ENCODE measurements at regions not wholly inside any gene's neighbourhood (a gene's known extent, or its start where the extent isn't known, plus 50 kb on each side); places are given as distances from the start of the nearest gene placed in this dataset.

GRCh38 chr10:44569193-44570091, 184.5 kb upstream of the CXCL12 start:
- TF ChIP-seq CTCF (IDR thresholded peaks at IDR 0.05; ENCODE audit: low read depth, low read length, missing control alignments): no peak
- DNase-seq (ENCODE audit: low read depth): no peak
- H3K4me3 ChIP-seq (ENCODE audit: low read depth, low read length): no peak overlapping the region

DNA sequence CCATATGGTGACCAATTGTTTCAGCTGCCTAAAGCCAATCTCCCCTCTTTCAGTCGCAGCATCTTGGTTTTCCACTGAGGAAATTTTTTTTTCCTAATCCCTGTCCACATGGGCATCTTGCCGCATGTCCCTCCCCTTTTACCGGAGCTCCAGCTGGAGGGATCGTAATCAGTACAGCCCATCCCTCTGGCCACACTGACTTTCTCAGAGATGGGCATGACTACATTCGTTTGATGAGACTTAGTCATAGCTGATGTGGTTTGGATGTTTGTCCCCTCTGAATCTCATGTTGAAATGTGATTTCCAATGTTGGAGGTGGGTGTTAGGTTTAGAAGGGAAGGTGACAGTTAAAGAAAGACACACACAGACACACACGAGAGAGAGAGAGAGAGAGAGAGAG, 186.8 kb upstream of the CXCL12 start:
- H3K4me3 ChIP-seq (ENCODE audit: low read depth, low read length): no peak overlapping the region
- TF ChIP-seq CTCF (IDR thresholded peaks at IDR 0.05; ENCODE audit: low read depth, low read length, missing control alignments): no peak
- DNase-seq (ENCODE audit: low read depth): no peak

DNA sequence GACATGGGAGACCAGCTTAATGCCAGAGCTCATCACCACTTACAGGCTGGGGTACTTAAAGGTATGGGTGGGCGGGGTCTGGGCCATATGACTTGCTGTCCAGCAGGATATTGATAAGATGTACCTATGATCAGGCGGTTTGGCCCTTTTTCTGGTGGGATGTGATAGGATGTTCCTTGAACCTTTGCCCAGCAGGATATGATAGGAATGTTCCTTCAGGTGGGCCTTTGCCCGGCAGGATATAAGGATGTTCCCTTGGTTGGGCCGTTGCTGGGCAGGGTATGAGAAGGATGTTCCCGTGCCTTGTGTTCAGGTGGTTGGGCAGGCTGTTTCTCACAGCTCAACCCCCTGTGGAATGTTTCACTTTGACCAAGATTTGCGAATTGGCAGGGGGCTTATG, 187.2 kb upstream of the CXCL12 start:
- DNase-seq (ENCODE audit: low read depth): no peak
- no peak for TF ChIP-seq CTCF (IDR thresholded peaks at IDR 0.05; ENCODE audit: low read depth, low read length, missing control alignments)
- no peak overlapping the region for H3K4me3 ChIP-seq (ENCODE audit: low read depth, low read length)

GRCh38 chr10:44573821-44574220, 188.9 kb upstream of the CXCL12 start:
- no peak overlapping the region for H3K4me3 ChIP-seq (ENCODE audit: low read depth, low read length)
- DNase-seq (ENCODE audit: low read depth): no peak
- no peak for TF ChIP-seq CTCF (IDR thresholded peaks at IDR 0.05; ENCODE audit: low read depth, low read length, missing control alignments)

DNA sequence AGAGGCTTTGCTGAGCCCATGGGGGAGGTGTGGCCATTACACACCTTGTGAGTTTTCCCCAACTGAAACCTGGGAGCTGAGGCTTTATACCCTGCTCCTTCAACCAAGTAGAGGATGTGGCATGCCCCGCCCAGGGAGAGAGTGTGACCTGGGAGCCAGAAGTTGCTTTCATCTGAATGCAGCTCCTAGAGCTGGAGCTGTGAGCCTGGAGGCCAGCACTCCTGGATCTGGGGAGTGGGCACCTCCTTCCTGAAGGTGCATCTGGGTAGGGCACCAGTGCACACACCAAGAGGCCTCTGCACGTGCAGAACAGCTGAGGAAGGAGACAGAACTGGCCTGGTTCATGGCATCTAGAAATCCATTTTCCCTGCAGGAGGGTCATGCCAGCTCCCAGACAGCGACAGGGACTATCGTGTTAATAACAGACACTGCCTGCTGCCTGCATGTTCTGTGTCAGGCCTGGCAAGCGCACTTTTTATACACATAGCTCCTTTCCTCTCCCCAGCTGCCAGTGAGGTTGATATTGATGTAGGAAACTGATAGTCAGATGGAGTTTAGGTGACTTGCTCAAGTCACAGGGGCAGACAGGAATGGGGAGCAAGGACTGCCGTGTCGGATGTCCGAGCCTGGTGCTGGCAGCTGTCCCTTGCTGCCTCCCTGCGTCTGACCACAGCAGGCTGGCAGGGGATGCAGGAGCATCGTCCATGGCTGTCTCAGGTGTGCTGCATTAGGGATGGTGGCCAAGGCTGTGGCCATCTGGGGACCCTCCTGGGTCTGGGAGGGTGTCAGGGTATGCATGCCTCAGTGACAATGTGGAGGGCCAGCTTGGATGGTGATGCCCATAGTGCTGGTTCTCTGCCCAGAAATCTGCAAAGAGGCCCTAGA, 189.9 kb upstream of the CXCL12 start:
- no peak for DNase-seq (ENCODE audit: low read depth)
- TF ChIP-seq CTCF (IDR thresholded peaks at IDR 0.05; ENCODE audit: low read depth, low read length, missing control alignments): no peak
- H3K4me3 ChIP-seq (ENCODE audit: low read depth, low read length): no peak overlapping the region

- no peak for DNase-seq (ENCODE audit: low read depth)
- TF ChIP-seq CTCF (IDR thresholded peaks at IDR 0.05; ENCODE audit: low read depth, low read length, missing control alignments): no peak
- no peak overlapping the region for H3K4me3 ChIP-seq (ENCODE audit: low read depth, low read length)
Measured at GRCh38 chr10:44575601-44576380, 190.9 kb upstream of the CXCL12 start.

Measured in GM12864 (cell line).